Chondrocyte (in vitro differentiated cells): ENCODE measurements at regions not wholly inside any gene's neighbourhood (a gene's known extent, or its start where the extent isn't known, plus 50 kb on each side); places are given as distances from the start of the nearest gene placed in this dataset.
A peak's percentile ranks its signal among the peaks of the same experiment; 100 is the strongest.

Experiments
- DNase-seq: peaks from one replicate; pipeline ENCODE4 v3.0.0; 2021; ENCODE audit warnings: mixed read lengths, low spot score
- H3K27ac Mint-ChIP-seq: one replicate; pipeline ENCODE4 v1.8.0; 2021; ENCODE audit warnings: mild to moderate bottlenecking, moderate library complexity, mixed read lengths; ENCODE audit not compliant: unreplicated experiment
- H3K27me3 Mint-ChIP-seq: 2 replicates; pipeline ENCODE4 v1.8.0; 2021; ENCODE audit warnings: low read depth, mixed read lengths
- H3K36me3 Mint-ChIP-seq: 2 replicates; pipeline ENCODE4 v1.8.0; 2021; ENCODE audit warnings: low read depth, mixed read lengths
- H3K4me1 Mint-ChIP-seq: 2 replicates; pipeline ENCODE4 v1.8.0; 2021; ENCODE audit warnings: low read depth, mild to moderate bottlenecking, mixed read lengths
- H3K4me3 Mint-ChIP-seq: one replicate; pipeline ENCODE4 v1.8.0; 2021; ENCODE audit warnings: mild to moderate bottlenecking, moderate library complexity, mixed read lengths; ENCODE audit not compliant: unreplicated experiment
- H3K9me3 Mint-ChIP-seq: 2 replicates; pipeline ENCODE4 v1.8.0; 2021; ENCODE audit warnings: low read depth, mixed read lengths
- TF ChIP-seq, protein P1 (sequence below): fragments of 200-600 bp; sonication (generic); IDR thresholded peaks from 2 replicates; pipeline ENCODE4 v1.5.0; 2021; ENCODE audit warnings: antibody characterized with exemption, mild to moderate bottlenecking, moderate library complexity

DNA sequence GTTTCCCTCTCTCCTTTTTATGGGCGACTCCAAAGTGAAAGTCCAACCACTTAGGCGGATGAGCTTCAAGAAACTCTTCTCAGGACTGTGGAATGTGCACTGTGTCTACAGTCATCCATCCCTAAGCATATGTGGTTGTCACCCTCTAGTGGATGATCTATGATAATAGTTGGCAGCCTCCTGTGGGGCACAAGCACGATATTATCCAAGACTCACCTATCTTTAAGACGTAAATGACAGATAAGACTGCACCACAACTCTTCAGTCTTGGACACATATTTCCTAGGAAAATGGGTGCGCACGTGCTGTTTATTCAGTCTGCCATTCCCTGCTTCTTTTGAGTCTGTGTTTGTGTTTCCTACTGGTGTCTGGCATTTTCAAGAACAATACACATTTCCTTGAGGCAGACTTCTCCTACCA, 145.5 kb upstream of the CTAGE1 start:
- no peak for DNase-seq
- Mint-ChIP-seq H3K27me3 (no peaks in the 10 kb centered on the region), H3K4me1 (peaks cover 40% of the 10 kb centered on the region), H3K4me3 (no peak overlapping the region), H3K36me3 (no peaks in the 10 kb centered on the region), H3K27ac (peak overlapping the region; percentile 53), H3K9me3 (no peaks in the 10 kb centered on the region)
- TF ChIP-seq, protein P1, sequence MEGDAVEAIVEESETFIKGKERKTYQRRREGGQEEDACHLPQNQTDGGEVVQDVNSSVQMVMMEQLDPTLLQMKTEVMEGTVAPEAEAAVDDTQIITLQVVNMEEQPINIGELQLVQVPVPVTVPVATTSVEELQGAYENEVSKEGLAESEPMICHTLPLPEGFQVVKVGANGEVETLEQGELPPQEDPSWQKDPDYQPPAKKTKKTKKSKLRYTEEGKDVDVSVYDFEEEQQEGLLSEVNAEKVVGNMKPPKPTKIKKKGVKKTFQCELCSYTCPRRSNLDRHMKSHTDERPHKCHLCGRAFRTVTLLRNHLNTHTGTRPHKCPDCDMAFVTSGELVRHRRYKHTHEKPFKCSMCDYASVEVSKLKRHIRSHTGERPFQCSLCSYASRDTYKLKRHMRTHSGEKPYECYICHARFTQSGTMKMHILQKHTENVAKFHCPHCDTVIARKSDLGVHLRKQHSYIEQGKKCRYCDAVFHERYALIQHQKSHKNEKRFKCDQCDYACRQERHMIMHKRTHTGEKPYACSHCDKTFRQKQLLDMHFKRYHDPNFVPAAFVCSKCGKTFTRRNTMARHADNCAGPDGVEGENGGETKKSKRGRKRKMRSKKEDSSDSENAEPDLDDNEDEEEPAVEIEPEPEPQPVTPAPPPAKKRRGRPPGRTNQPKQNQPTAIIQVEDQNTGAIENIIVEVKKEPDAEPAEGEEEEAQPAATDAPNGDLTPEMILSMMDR, result peak; percentile 93

DNA sequence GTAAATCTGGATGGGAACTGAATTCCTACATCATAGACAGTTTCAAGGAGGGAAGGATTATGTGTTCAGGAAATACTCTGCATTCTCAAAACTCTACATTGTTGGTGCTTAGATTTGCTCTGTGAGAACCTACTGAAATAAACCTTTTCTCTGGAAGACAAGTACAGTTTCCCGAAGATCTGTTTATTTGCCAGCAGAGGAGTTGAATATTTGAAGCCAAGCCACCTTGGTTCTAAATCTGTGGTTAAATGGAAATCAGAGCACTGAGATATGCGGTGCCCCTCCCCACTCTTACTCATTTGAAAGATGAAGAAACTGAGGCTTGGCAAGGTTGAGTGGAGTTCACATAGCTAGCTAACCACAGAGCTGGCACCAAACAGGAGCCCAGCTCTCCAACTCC, 146.3 kb upstream of the CTAGE1 start:
- DNase-seq, result no peak
- H3K27me3 Mint-ChIP-seq, result no peaks in the 10 kb centered on the region
- H3K9me3 Mint-ChIP-seq, result no peaks in the 10 kb centered on the region
- H3K36me3 Mint-ChIP-seq, result no peaks in the 10 kb centered on the region
- peaks cover 37% of the 10 kb centered on the region for H3K4me1 Mint-ChIP-seq
- TF ChIP-seq, protein P1, result no peak
- peak overlapping the region; percentile 27 for H3K27ac Mint-ChIP-seq
- H3K4me3 Mint-ChIP-seq, result no peak overlapping the region

DNA sequence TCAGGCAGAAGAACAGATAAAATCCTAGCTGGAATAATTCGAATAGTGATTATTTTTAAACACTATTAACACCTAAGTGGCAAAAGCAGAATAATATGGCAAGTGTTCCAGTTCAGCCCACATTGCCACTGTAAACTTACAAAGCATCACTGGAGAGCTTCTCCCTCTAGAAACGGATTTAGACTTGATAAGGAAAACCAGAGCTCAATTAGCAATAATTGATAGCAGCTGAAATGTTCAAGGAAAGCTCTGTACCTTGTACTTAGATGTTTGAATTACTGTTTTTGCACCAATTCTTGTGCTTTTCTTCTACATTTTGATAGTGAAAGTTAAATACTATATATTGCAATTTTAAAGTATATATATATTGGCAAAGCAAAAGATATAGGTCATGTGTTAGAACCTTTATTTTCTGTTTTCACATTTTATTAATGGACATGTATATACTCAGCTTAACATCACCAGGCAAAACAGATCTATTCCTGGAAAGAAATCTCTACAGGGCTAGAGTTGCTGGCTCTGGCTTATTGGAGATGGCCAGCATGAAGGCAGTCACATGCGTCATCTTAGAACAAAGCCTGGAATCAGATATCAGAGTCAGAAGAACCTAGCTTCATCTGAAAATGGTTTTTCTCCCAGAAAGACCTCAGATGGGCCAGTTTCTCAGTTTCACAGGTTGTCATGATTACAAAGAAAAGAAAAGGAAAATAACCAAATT, 149.1 kb upstream of the CTAGE1 start:
- DNase-seq, result no peak
- Mint-ChIP-seq H3K4me3 (no peak overlapping the region), H3K27me3 (peaks cover 2% of the 10 kb centered on the region), H3K4me1 (peaks cover 22% of the 10 kb centered on the region), H3K36me3 (no peaks in the 10 kb centered on the region), H3K9me3 (no peaks in the 10 kb centered on the region), H3K27ac (no peak overlapping the region)
- TF ChIP-seq, protein P1, result no peak

DNA sequence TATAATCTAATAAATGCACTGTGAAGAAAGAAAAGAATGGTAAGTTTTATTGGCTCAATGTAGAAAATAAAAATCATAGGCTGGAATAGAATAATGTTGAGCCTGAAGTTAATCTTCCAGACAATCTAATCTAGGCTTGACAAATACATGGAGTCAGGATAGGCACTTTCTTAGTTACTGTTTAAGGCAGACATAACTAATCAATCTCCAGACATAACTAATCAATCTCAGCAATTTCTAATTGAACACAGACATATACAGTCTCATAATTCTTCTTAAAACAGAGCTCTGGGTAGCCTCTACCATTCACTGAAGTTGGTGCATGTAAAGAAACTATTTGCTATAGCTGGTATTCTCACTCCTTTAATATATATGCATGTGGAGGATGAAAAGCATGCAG, 150.1 kb upstream of the CTAGE1 start:
- DNase-seq, result no peak
- TF ChIP-seq, protein P1, result no peak
- H3K27ac Mint-ChIP-seq, result no peak overlapping the region
- H3K4me1 Mint-ChIP-seq, result peaks cover 19% of the 10 kb centered on the region
- no peaks in the 10 kb centered on the region for H3K9me3 Mint-ChIP-seq
- peaks cover 2% of the 10 kb centered on the region for H3K27me3 Mint-ChIP-seq
- no peaks in the 10 kb centered on the region for H3K36me3 Mint-ChIP-seq
- no peak overlapping the region for H3K4me3 Mint-ChIP-seq

DNA sequence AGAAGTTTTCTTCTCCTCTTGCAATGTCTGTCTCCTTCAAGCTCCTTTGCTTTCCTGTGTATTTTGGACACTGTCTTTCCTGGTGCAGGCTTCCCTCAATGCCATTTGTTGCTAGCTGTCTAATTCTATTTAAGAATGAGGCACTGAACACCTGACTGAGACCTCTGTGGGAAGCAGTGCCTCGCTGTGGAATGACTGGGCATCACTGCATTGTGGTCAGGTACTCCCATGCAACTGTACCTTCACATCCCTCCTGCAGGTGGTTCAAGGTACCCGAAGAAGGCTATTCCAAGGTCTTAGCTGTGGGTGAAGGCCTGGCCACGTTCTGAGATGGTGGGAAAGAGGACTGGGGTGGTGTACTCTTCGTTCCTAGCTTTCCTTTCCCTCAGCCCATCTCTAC, 152.8 kb upstream of the CTAGE1 start:
- no peaks in the 10 kb centered on the region for H3K36me3 Mint-ChIP-seq
- no peak overlapping the region for H3K4me3 Mint-ChIP-seq
- no peaks in the 10 kb centered on the region for H3K4me1 Mint-ChIP-seq
- peaks cover 2% of the 10 kb centered on the region for H3K27me3 Mint-ChIP-seq
- no peaks in the 10 kb centered on the region for H3K9me3 Mint-ChIP-seq
- no peak overlapping the region for H3K27ac Mint-ChIP-seq
- DNase-seq, result no peak
- TF ChIP-seq, protein P1, result no peak
